SK-N-SH (cell line): ENCODE measurements at regions not wholly inside any gene's neighbourhood (a gene's known extent, or its start where the extent isn't known, plus 50 kb on each side); places are given as distances from the start of the nearest gene placed in this dataset.

ENCODE experiments used
- CTCF ChIA-PET: fragments of 300-600, 350-600 bp; formaldehyde crosslinking; extraction: SDS; loops from one replicate; lab custom pipeline; 2021; lab: Yijun Ruan, JAX
- POLR2A ChIA-PET: fragments of 350-600 bp; sonication (Branson Sonifier 250); formaldehyde crosslinking; extraction: SDS; loops from one replicate; lab custom pipeline; 2020; ENCODE audit warnings: antibody characterized with exemption, inconsistent platforms; lab: Yijun Ruan, JAX
- DNase-seq: peaks from one replicate; pipeline ENCODE4 v3.0.0; 2012
- H2AFZ ChIP-seq: fragments of 200-600 bp; sonication (generic); 2 replicates; pipeline ENCODE4 v1.8.1; 2016; ENCODE audit warnings: antibody characterized with exemption, mild to moderate bottlenecking, low read depth
- H3F3A ChIP-seq: fragments of 200-600 bp; sonication (generic); replicated peaks from 2 replicates; pipeline ENCODE3; 2016; ENCODE audit warnings: antibody characterized with exemption, mild to moderate bottlenecking; ENCODE audit not compliant: insufficient read depth
- H3K27ac ChIP-seq, 2 experiments: fragments of 200-500 bp in 1 of 2; fragments of 200-600 bp in 1 of 2; sonication (Bioruptor generic) in 1 of 2; sonication (generic), shearing (Covaris generic) in 1 of 2; 2 replicates each; pipeline versions ENCODE4 v1.5.1 to v1.6.1; 2014 to 2016; ENCODE audit warnings: low read depth in 2 of 2, inconsistent platforms in 1 of 2, low read length in 1 of 2, mild to moderate bottlenecking in 1 of 2, mixed read lengths in 1 of 2
- H3K27me3 ChIP-seq: fragments of 200-600 bp; sonication (generic), shearing (Covaris generic); 2 replicates; pipeline ENCODE4 v1.6.1; 2016; ENCODE audit warnings: mixed run types; ENCODE audit not compliant: insufficient read depth
- H3K36me3 ChIP-seq, 2 experiments: fragments of 200-500 bp in 1 of 2; fragments of 200-600 bp in 1 of 2; sonication (Bioruptor generic) in 1 of 2; sonication (generic) in 1 of 2; replicated peaks in 1 of 2; 2 replicates each; pipeline versions ENCODE3 to v1.5.1; 2014 to 2016; ENCODE audit warnings: low read length in 1 of 2, mild to moderate bottlenecking in 1 of 2; ENCODE audit not compliant: insufficient read depth in 2 of 2, control insufficient read depth in 1 of 2
- H3K4me1 ChIP-seq, 2 experiments: fragments of 200-500 bp in 1 of 2; fragments of 200-600 bp in 1 of 2; sonication (Bioruptor generic) in 1 of 2; sonication (generic), shearing (Covaris generic) in 1 of 2; 2 replicates each; pipeline versions ENCODE4 v1.5.1 to v1.6.1; 2014 to 2016; ENCODE audit warnings: low read depth in 1 of 2, low read length in 1 of 2, mixed run types in 1 of 2; ENCODE audit not compliant: insufficient read depth in 2 of 2, control insufficient read depth in 1 of 2
- H3K4me2 ChIP-seq: fragments of 200-600 bp; sonication (generic), shearing (Covaris generic); 2 replicates; pipeline ENCODE4 v1.6.1; 2017; ENCODE audit warnings: mixed run types
- H3K4me3 ChIP-seq, 2 experiments: fragments of 200-500 bp in 1 of 2; fragments of 200-600 bp in 1 of 2; sonication (Bioruptor generic) in 1 of 2; sonication (generic), shearing (Covaris generic) in 1 of 2; 2 replicates each; pipeline versions ENCODE4 v1.5.1 to v1.8.1; 2014 to 2016; ENCODE audit warnings: low read depth in 2 of 2, inconsistent platforms in 1 of 2, low read length in 1 of 2, mild to moderate bottlenecking in 1 of 2, mixed read lengths in 1 of 2, moderate library complexity in 1 of 2
- H3K79me2 ChIP-seq: fragments of 200-600 bp; sonication (generic); 2 replicates; pipeline ENCODE4 v1.8.1; 2017; ENCODE audit warnings: mild to moderate bottlenecking; ENCODE audit not compliant: insufficient read depth
- H3K9ac ChIP-seq: fragments of 200-600 bp; sonication (generic); 2 replicates; pipeline ENCODE4 v1.6.1; 2017; ENCODE audit warnings: mixed run types
- H3K9me2 ChIP-seq: fragments of 200-600 bp; sonication (generic); 2 replicates; pipeline ENCODE4 v1.6.1; 2017; ENCODE audit warnings: mixed run types
- H3K9me3 ChIP-seq: fragments of 200-600 bp; sonication (generic); 2 replicates; pipeline ENCODE4 v1.6.1; 2017; ENCODE audit warnings: mixed run types, mild to moderate bottlenecking, moderate library complexity
- H4K20me1 ChIP-seq: fragments of 200-600 bp; sonication (generic); 2 replicates; pipeline ENCODE4 v1.6.1; 2017; ENCODE audit warnings: mild to moderate bottlenecking, mixed run types; ENCODE audit not compliant: insufficient read depth
- FOSL2 ChIP-seq: IDR thresholded peaks from 2 replicates; pipeline ENCODE4 v1.4.0; 2012; ENCODE audit warnings: low read depth, mild to moderate bottlenecking, moderate library complexity, borderline replicate concordance
- FOXM1 ChIP-seq: IDR thresholded peaks from 2 replicates; pipeline ENCODE4 v1.4.0; 2012; ENCODE audit warnings: low read depth, mild to moderate bottlenecking
- GABPA ChIP-seq: IDR thresholded peaks from 2 replicates; pipeline ENCODE4 v1.4.0; 2012; ENCODE audit warnings: low read depth, mild to moderate bottlenecking
- IRF3 ChIP-seq: fragments of 150-350 bp; IDR thresholded peaks from 2 replicates; pipeline ENCODE4 v1.6.1; 2016; ENCODE audit warnings: mild to moderate bottlenecking, low read depth, low read length
- JUND ChIP-seq: IDR thresholded peaks from 2 replicates; pipeline ENCODE4 v1.4.0; 2012
- MAX ChIP-seq: IDR thresholded peaks from 2 replicates; pipeline ENCODE4 v1.4.0; 2012; ENCODE audit warnings: low read depth
- MXI1 ChIP-seq: IDR thresholded peaks from 2 replicates; pipeline ENCODE4 v1.6.1; 2012; ENCODE audit warnings: mild to moderate bottlenecking, low read depth, low read length, improper control_type of control experiment
- NFIC ChIP-seq: IDR thresholded peaks from 2 replicates; pipeline ENCODE4 v1.4.0; 2012; ENCODE audit warnings: borderline replicate concordance
- NRF1 ChIP-seq: IDR thresholded peaks from 2 replicates; pipeline ENCODE4 v1.6.1; 2012; ENCODE audit warnings: low read depth, mild to moderate bottlenecking, low read length
- PBX3 ChIP-seq: IDR thresholded peaks from 2 replicates; pipeline ENCODE4; 2012
- RCOR1 ChIP-seq: fragments of 150-350 bp; IDR thresholded peaks from 2 replicates; pipeline ENCODE4 v1.6.1; 2017; ENCODE audit warnings: antibody characterized with exemption, low read length
- RFX5 ChIP-seq: IDR thresholded peaks from 2 replicates; pipeline ENCODE4 v1.6.1; 2012; ENCODE audit warnings: mild to moderate bottlenecking, improper control_type of control experiment, low read length
- SIN3A ChIP-seq: IDR thresholded peaks from 2 replicates; pipeline ENCODE4 v1.6.1; 2012; ENCODE audit warnings: low read depth, mild to moderate bottlenecking, low read length, moderate library complexity, borderline replicate concordance
- TEAD4 ChIP-seq: IDR thresholded peaks from 2 replicates; pipeline ENCODE4 v1.4.0; 2012; ENCODE audit warnings: mild to moderate bottlenecking, borderline replicate concordance; ENCODE audit not compliant: insufficient read depth
- ZBTB33 ChIP-seq: IDR thresholded peaks from 2 replicates; pipeline ENCODE4 v1.4.0; 2012; ENCODE audit warnings: low read depth, borderline replicate concordance
- WGBS: methylation state at CpG from one replicate; pipeline ENCODE4 v1.1.6; 2017; ENCODE audit warnings: low lambda C conversion rate; 5-methylcytosine and 5-hydroxymethylcytosine counted together

- H3K4me1 ChIP-seq: peaks cover 4 to 8% of the 10 kb centered on the region in 2 experiments; a peak in 3 of 4 replicates
- DNase-seq: no peak
- no peaks in the 10 kb centered on the region for H3K36me3 ChIP-seq
- no peaks in the 10 kb centered on the region; the same call in 1 of the 2 replicates for H3K79me2 ChIP-seq
- no peaks in the 10 kb centered on the region for H3K9me2 ChIP-seq
- no peak overlapping the region for H3K4me2 ChIP-seq
- no peaks in the 10 kb centered on the region for H4K20me1 ChIP-seq
- TF ChIP-seq JUND: no peak
- no peak for TF ChIP-seq PBX3
- TF ChIP-seq ZBTB33: no peak
- TF ChIP-seq NRF1: no peak
- no peak for TF ChIP-seq FOXM1
- no peak for TF ChIP-seq GABPA
- no peak for TF ChIP-seq TEAD4
- TF ChIP-seq MXI1: no peak
- TF ChIP-seq SIN3A: no peak
- no peak overlapping the region for H3K4me3 ChIP-seq
- H3K27me3 ChIP-seq: no peaks in the 10 kb centered on the region
- H3F3A ChIP-seq: peaks cover 8% of the 10 kb centered on the region
- no peaks in the 10 kb centered on the region for H3K9me3 ChIP-seq
- 87% methylated on average over 4 of the region's 4 CpGs for WGBS
- H3K9ac ChIP-seq: no peak overlapping the region
- POLR2A ChIA-PET: interaction anchor here (0.7 kb wide), 1 partner anchor 94 kb away, joined by 3 read pairs; no protein-coding TSS in a partner anchor
- H2AFZ ChIP-seq: no peak overlapping the region
- CTCF ChIA-PET: interaction anchor here (1.1 to 1.2 kb wide), 2 partner anchors 20 to 566 kb away, joined by 3 to 4 read pairs; no protein-coding TSS in a partner anchor
- H3K27ac ChIP-seq: no peak overlapping the region
Observed at GRCh38 chr2:144324446-144325045, 195.4 kb downstream of the ZEB2 start.

- Histone ChIP-seq H3K27me3 (no peaks in the 10 kb centered on the region), H3K79me2 (no peaks in the 10 kb centered on the region; the same call in 1 of the 2 replicates), H3K9me2 (no peaks in the 10 kb centered on the region), H3K4me2 (no peak overlapping the region), H3K27ac (no peak overlapping the region), H3K36me3 (no peaks in the 10 kb centered on the region), H3K9me3 (no peaks in the 10 kb centered on the region), H2AFZ (no peak overlapping the region), H3K4me1 (peaks cover 4 to 8% of the 10 kb centered on the region in 2 experiments; a peak in 3 of 4 replicates), H3F3A (peaks cover 8% of the 10 kb centered on the region), H4K20me1 (no peaks in the 10 kb centered on the region), H3K9ac (no peak overlapping the region), H3K4me3 (no peak overlapping the region)
- no peak for TF ChIP-seq MAX
- TF ChIP-seq JUND: no peak
- TF ChIP-seq FOSL2: no peak
- no peak for TF ChIP-seq RFX5
- TF ChIP-seq RCOR1: no peak
- no peak for TF ChIP-seq GABPA
- TF ChIP-seq ZBTB33: no peak
- TF ChIP-seq IRF3: no peak
- TF ChIP-seq NFIC: no peak
- 97% methylated on average over 2 of the region's 2 CpGs for WGBS
- CTCF ChIA-PET: interaction anchor here (1.1 to 1.2 kb wide), 2 partner anchors 20 to 566 kb away, joined by 3 to 4 read pairs; no protein-coding TSS in a partner anchor
- POLR2A ChIA-PET: interaction anchor here (0.7 kb wide), 1 partner anchor 93 kb away, joined by 3 read pairs; no protein-coding TSS in a partner anchor
- no peak for DNase-seq
Observed at GRCh38 chr2:144323946-144324345, 196.0 kb downstream of the ZEB2 start.
